ENCODE measurements at regions not wholly inside any gene's neighbourhood (a gene's known extent, or its start where the extent isn't known, plus 50 kb on each side); places are given as distances from the start of the nearest gene placed in this dataset.
A peak's percentile ranks its signal among the peaks of the same experiment; 100 is the strongest.
"Not testable (repeated sequence)": the region's sequence is repeated elsewhere in the genome, so short reads cannot be mapped to it uniquely, and the experiment has no call there.

- H3K27ac ChIP-seq (ENCODE audit: low read depth, low read length, poor library complexity, severe bottlenecking); H4K20me1 ChIP-seq (ENCODE audit: insufficient read depth, low read length); BruUV-seq (replicated peaks); H3K9me3 ChIP-seq (ENCODE audit: low read length); H3K9me2 ChIP-seq (ENCODE audit: insufficient read depth, low read length); H3K79me2 ChIP-seq (ENCODE audit: insufficient read depth, low read depth, low read length); H3K4me3 ChIP-seq (ENCODE audit: low read depth, low read length, poor library complexity, severe bottlenecking); DNase-seq (ENCODE audit: low spot score); CTCF ChIA-PET (ENCODE audit: unreplicated experiment); intact Hi-C loops (cut with micrococcal nuclease; ENCODE audit: unreplicated experiment); POLR2A ChIA-PET; H3K36me3 ChIP-seq (ENCODE audit: insufficient read depth, low read length); H3K4me1 ChIP-seq (ENCODE audit: insufficient read depth, low read length, poor library complexity, severe bottlenecking); H3K4me2 ChIP-seq (ENCODE audit: low read length); H2AFZ ChIP-seq (ENCODE audit: low read length): not testable (repeated sequence)
Observed at GRCh38 chr21:7774219-7774618, 2747.2 kb upstream of the TPTE start.

GRCh38 chr21:7775327-7775984 lies 2745.9 kb upstream of the TPTE start:
- CTCF ChIA-PET (ENCODE audit: unreplicated experiment); H2AFZ ChIP-seq (ENCODE audit: low read length); H3K4me2 ChIP-seq (ENCODE audit: low read length); POLR2A ChIA-PET; H3K4me1 ChIP-seq (ENCODE audit: insufficient read depth, low read length, poor library complexity, severe bottlenecking); H4K20me1 ChIP-seq (ENCODE audit: insufficient read depth, low read length); H3K4me3 ChIP-seq (ENCODE audit: low read depth, low read length, poor library complexity, severe bottlenecking); intact Hi-C loops (cut with micrococcal nuclease; ENCODE audit: unreplicated experiment); H3K9me2 ChIP-seq (ENCODE audit: insufficient read depth, low read length); H3K36me3 ChIP-seq (ENCODE audit: insufficient read depth, low read length); H3K27ac ChIP-seq (ENCODE audit: low read depth, low read length, poor library complexity, severe bottlenecking); DNase-seq (ENCODE audit: low spot score); H3K79me2 ChIP-seq (ENCODE audit: insufficient read depth, low read depth, low read length); H3K9me3 ChIP-seq (ENCODE audit: low read length); BruUV-seq (replicated peaks): not testable (repeated sequence)

- H2AFZ ChIP-seq (ENCODE audit: low read length); H3K9me3 ChIP-seq (ENCODE audit: low read length); POLR2A ChIA-PET; H3K79me2 ChIP-seq (ENCODE audit: insufficient read depth, low read depth, low read length); DNase-seq (ENCODE audit: low spot score); H3K36me3 ChIP-seq (ENCODE audit: insufficient read depth, low read length); CTCF ChIA-PET (ENCODE audit: unreplicated experiment); H3K4me2 ChIP-seq (ENCODE audit: low read length); intact Hi-C loops (cut with micrococcal nuclease; ENCODE audit: unreplicated experiment); H3K4me1 ChIP-seq (ENCODE audit: insufficient read depth, low read length, poor library complexity, severe bottlenecking); BruUV-seq (replicated peaks); H4K20me1 ChIP-seq (ENCODE audit: insufficient read depth, low read length); H3K9me2 ChIP-seq (ENCODE audit: insufficient read depth, low read length); H3K4me3 ChIP-seq (ENCODE audit: low read depth, low read length, poor library complexity, severe bottlenecking); H3K27ac ChIP-seq (ENCODE audit: low read depth, low read length, poor library complexity, severe bottlenecking): not testable (repeated sequence)
Observed at GRCh38 chr21:7776035-7776434, 2745.3 kb upstream of the TPTE start.

GRCh38 chr21:7776622-7777021 lies 2744.8 kb upstream of the TPTE start:
- H2AFZ ChIP-seq (ENCODE audit: low read length); CTCF ChIA-PET (ENCODE audit: unreplicated experiment); H3K36me3 ChIP-seq (ENCODE audit: insufficient read depth, low read length); H3K4me1 ChIP-seq (ENCODE audit: insufficient read depth, low read length, poor library complexity, severe bottlenecking); H3K9me3 ChIP-seq (ENCODE audit: low read length); H3K4me3 ChIP-seq (ENCODE audit: low read depth, low read length, poor library complexity, severe bottlenecking); H3K27ac ChIP-seq (ENCODE audit: low read depth, low read length, poor library complexity, severe bottlenecking); H3K4me2 ChIP-seq (ENCODE audit: low read length); intact Hi-C loops (cut with micrococcal nuclease; ENCODE audit: unreplicated experiment); POLR2A ChIA-PET; H3K79me2 ChIP-seq (ENCODE audit: insufficient read depth, low read depth, low read length); DNase-seq (ENCODE audit: low spot score); H4K20me1 ChIP-seq (ENCODE audit: insufficient read depth, low read length); H3K9me2 ChIP-seq (ENCODE audit: insufficient read depth, low read length); BruUV-seq (replicated peaks): not testable (repeated sequence)

- H3K4me1 ChIP-seq (ENCODE audit: insufficient read depth, low read length, poor library complexity, severe bottlenecking); POLR2A ChIA-PET; H3K4me2 ChIP-seq (ENCODE audit: low read length); H3K79me2 ChIP-seq (ENCODE audit: insufficient read depth, low read depth, low read length); H3K9me2 ChIP-seq (ENCODE audit: insufficient read depth, low read length); BruUV-seq (replicated peaks); H3K36me3 ChIP-seq (ENCODE audit: insufficient read depth, low read length); H3K4me3 ChIP-seq (ENCODE audit: low read depth, low read length, poor library complexity, severe bottlenecking); H2AFZ ChIP-seq (ENCODE audit: low read length); H3K9me3 ChIP-seq (ENCODE audit: low read length); H4K20me1 ChIP-seq (ENCODE audit: insufficient read depth, low read length); CTCF ChIA-PET (ENCODE audit: unreplicated experiment); H3K27ac ChIP-seq (ENCODE audit: low read depth, low read length, poor library complexity, severe bottlenecking); intact Hi-C loops (cut with micrococcal nuclease; ENCODE audit: unreplicated experiment): not testable (repeated sequence)
- DNase-seq (ENCODE audit: low spot score) = peak; percentile 0
Observed at GRCh38 chr21:7777289-7777688, 2744.1 kb upstream of the TPTE start.

- H4K20me1 ChIP-seq (ENCODE audit: insufficient read depth, low read length); H3K4me2 ChIP-seq (ENCODE audit: low read length); H3K27ac ChIP-seq (ENCODE audit: low read depth, low read length, poor library complexity, severe bottlenecking); H3K79me2 ChIP-seq (ENCODE audit: insufficient read depth, low read depth, low read length); DNase-seq (ENCODE audit: low spot score); H3K4me1 ChIP-seq (ENCODE audit: insufficient read depth, low read length, poor library complexity, severe bottlenecking); intact Hi-C loops (cut with micrococcal nuclease; ENCODE audit: unreplicated experiment); BruUV-seq (replicated peaks); CTCF ChIA-PET (ENCODE audit: unreplicated experiment); H2AFZ ChIP-seq (ENCODE audit: low read length); H3K9me3 ChIP-seq (ENCODE audit: low read length); H3K36me3 ChIP-seq (ENCODE audit: insufficient read depth, low read length); H3K9me2 ChIP-seq (ENCODE audit: insufficient read depth, low read length); H3K4me3 ChIP-seq (ENCODE audit: low read depth, low read length, poor library complexity, severe bottlenecking); POLR2A ChIA-PET: not testable (repeated sequence)
Observed at GRCh38 chr21:7787427-7788078, 2733.8 kb upstream of the TPTE start.

Data from OCI-LY7 (cell line).